Central memory CD4-positive, alpha-beta T cell (primary cell): ENCODE measurements at regions not wholly inside any gene's neighbourhood (a gene's known extent, or its start where the extent isn't known, plus 50 kb on each side); places are given as distances from the start of the nearest gene placed in this dataset.

ENCODE experiments used
- DNase-seq: peaks from one replicate; pipeline ENCODE4 v3.0.0; 2022

DNA sequence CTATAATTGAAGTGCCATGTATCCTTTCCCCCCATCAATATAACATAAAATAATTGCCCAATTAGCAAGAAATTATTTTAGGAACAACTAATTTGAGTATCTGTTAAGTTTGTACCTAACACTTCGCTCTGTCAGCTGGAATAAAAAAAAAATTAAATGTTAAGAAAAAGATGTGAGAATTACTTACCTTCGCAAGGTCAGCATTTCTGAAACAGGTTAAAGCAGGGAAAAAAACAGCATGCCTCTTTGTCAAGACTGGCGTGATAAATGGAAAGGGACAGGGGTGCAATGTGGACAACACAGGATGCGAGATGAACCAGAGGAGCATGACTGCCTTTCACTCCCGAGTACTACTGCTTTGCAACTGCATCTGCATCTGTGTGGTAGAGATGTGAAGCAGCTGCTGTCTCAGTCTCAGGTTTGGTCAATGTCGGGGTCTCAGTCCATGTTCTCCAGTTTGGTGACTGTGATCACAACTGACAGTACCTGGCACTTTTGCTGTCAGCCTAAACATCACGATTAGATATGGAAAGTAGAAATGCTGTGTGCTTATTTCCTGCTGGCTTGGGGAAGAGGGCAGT lies 565.4 kb upstream of the LRRTM1 start:
- DNase-seq: no peak

DNA sequence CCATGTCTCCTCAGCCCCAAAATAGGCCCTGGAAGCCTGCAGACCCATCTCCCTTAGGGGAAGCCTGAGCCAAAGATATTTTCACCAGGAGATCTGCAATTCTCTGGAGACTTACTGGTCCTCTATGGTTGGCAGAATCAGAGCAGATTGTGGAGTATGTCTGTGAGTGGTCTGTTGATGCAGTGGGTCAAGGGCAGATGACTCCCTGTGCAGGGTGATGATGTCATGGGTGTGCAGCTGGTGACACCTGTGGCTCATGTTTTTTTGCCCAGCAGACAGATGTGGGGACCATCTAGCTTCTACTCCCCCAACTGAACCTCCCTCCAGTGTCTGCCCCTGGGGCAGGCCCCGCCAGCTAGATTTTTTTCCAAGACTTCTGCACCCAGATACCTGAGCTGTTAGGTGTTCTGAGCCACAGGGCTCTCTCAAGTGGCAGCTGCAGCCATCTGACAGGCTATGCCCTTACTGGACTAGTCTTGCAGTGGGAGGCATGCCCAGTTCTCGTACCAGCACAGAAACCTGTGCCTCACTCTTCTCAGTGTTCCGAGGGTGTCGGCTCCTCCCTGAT lies 558.7 kb upstream of the LRRTM1 start:
- DNase-seq: no peak

DNA sequence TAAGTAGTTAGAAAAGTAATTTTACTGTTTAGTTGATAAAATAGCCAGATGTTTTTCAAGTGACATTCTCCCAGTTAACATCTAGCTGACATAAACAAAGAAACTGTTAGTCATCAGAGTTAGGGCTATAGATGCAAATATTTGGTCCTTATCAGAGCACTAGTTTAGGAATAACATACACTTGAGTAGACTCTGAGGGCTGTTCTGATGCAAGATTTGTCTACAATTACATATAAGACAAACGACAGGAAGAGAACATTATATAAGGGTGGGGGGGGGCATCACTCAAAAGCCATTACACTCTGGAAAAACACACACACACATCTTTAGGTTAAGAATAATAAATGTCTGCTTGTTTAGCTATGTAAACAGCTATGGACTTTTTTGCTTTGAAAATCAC lies 554.4 kb upstream of the LRRTM1 start:
- DNase-seq: no peak

- no peak for DNase-seq
These were observed 551.7 kb upstream of the LRRTM1 start for GRCh38 chr2:80856227-80856626.

DNA sequence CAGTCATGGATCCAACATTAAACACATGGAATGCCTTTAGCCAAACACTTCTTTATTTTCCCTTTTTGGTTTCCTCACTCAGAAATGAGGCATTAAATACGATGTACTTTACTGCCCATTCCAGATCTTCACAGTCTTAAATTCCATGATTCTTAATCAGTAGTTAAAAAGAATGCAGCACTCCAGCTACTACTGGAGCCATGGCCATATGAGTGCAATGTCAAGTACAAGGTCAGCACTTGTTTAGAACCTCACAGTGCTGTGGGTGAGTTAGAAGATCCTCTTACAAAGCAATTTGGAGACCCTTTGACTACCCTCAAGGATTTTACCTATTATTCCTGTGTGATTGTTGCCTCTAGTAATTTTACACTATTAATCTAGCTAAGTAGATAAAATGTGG lies 550.3 kb upstream of the LRRTM1 start:
- DNase-seq: no peak

GRCh38 chr2:80852808-80853139 lies 548.2 kb upstream of the LRRTM1 start:
- no peak for DNase-seq

DNA sequence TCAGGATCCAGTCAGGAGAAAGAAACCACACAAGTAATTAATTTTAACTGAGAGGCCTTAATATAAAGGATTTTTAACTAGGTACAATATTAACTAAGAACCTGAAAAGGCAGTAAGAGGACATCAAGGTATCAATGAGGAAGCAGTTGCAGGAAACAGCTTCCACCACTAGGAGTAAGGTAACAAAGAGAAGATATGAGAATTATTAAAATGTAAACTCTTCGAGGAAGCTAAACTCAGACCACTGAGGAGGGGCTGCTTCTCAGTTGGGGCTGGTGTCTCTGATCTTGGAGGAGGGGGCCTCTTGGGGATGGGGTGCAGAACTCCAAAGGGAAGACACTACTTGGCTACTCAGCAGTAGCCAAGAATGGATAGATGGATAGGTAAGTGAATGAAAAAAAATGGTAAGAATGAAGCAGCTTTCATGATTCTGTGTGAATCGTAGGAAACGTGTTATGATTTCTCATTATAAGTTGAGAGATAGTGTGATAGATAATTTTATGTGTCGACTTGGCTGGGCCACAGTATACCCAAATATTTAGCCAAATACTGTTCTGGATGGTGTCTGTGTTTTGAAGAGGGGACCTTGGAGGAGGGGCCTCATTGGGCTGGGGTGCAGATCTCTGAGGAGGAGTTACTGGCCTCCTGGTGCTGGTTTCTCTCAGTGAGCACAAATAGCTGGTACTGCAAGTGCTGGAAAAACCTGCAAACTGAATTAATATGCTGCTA lies 547.7 kb upstream of the LRRTM1 start:
- no peak for DNase-seq

DNA sequence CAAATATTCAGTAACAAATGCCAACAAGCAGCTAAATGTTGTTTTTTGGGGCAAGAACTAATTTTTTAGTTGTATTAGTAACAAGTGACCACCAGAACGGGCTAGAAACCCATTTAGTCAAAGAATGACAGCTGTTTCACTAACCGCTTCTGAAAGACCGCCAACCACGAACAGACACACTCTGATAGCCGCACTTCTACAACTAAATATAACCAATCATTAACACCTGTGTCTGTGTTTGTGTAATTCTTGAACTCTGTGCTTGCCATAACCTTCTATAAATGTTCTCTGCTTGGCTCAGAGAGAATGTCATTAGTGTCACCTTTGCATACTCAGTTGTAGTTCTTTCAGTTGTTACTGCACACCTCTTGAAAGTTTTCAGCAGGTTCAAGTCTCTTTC lies 526.3 kb upstream of the LRRTM1 start:
- no peak for DNase-seq

DNA sequence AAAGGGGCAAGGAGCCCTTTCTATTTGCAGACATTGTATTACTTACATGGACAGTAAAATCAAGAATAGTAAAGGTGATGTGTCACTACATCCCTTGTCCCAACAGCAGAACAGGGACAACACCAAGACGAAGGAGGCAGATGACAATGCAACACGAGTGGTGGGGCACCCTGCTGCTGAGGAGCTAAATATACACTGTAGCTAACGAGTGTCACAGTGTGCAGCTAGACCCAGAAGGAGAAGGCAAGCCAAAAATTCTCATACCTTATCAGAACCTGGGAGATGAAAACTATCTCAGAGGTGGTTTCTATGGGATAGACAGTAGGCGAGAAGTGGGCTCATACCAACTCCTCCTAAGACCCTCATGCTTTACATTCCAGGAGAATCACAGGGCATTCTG lies 518.4 kb upstream of the LRRTM1 start:
- no peak for DNase-seq

DNA sequence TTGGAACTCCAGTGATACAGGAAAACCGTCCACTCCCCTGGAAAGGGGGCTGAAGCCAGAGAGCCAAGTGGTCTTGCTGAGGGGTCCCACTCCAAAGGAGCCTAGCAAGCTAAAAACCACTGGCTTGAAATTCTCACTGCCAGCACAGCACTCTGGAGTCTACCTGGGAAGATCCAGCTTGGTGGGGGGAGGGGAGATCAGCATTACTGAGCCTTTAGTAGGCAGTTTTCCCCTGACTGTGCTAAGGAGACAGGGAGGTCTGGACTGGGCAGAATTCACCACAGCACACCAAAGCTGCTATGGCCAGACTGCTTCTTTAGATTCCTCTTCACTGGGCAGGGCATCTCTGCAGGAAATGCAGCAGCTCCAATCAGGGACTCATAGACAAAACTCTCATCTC lies 510.7 kb upstream of the LRRTM1 start:
- no peak for DNase-seq

DNA sequence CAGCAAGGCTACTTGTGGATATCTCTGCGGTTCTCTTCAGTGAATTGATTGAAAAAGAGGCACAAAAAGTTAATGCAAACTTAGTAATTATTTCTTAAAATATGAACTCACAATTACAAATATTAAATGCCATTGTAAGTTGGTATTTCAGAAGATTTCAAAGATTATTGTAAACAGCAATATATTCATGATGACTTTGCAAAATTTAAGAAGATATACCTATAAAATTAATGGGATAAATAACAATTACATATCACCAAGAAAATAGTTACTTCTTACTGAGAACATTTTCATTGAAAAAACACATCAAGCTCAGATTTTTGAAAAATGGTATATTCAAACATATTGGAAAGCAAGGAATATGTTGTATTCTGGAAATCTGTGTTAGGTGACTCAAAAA lies 482.0 kb upstream of the LRRTM1 start:
- no peak for DNase-seq

DNA sequence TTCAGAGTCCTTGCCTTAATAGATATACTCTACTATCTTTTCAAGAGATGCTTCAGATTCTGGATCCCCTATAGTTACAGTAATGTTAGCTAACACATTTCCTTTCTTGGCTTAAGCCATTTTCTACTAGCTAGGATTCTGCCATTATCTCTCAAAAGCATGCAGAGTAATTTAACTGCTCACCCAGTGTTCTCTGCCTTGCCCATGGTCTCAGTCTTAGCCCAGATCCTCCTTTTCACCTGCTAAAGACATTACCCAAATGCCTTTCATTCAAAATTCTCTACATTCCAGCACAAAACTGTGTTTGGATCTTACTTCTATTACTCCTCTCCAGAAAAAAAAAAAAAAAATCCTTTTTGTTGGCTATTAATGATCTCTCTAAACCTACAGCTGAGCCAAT lies 474.2 kb upstream of the LRRTM1 start:
- no peak for DNase-seq

GRCh38 chr2:80748592-80748991 lies 444.0 kb upstream of the LRRTM1 start:
- DNase-seq: no peak

GRCh38 chr2:80737047-80737446 lies 432.5 kb upstream of the LRRTM1 start:
- DNase-seq: no peak

GRCh38 chr2:80725001-80725400 lies 420.4 kb upstream of the LRRTM1 start:
- DNase-seq: no peak

DNA sequence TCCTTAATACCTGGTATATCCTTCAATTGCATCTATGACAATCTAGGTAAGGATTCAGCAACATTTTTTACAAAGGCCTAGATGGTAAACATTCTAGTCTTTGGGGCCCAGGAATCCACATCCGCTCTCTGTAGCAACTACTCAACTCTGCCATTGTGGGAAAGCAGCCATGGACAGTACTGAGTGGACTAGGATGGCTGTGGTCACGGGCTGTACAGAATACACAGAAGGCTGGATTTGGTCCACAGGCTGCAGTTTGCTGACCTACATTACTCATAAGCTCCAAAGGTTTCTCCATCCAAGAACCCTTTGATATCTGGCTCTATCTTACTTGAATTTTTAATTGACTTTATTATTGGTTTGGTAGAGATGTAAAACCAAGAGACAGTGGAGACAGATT lies 418.3 kb upstream of the LRRTM1 start:
- no peak for DNase-seq

- DNase-seq: no peak
These were observed 415.1 kb upstream of the LRRTM1 start for GRCh38 chr2:80719607-80720006.

DNA sequence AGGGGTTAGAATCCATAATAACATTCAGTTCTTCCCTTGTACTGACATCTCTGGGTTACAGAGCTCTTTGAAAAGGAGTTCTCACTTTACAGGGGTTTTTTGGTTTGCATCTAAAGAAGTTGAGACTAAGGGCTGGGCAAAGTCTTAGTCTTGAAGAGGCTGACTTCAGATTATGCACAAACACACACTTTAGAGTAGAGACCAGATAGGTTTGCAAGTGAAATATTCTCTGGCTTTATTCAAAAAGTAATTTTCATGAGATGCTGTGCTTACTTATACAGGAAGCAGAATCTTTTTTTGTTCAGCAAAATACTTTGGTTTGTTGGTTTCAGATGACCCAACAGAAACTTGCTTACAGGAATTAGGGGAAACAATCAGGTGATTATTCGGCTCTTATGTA lies 410.9 kb upstream of the LRRTM1 start:
- DNase-seq: no peak

- DNase-seq: no peak
These were observed 407.4 kb upstream of the LRRTM1 start for GRCh38 chr2:80711915-80712314.

DNA sequence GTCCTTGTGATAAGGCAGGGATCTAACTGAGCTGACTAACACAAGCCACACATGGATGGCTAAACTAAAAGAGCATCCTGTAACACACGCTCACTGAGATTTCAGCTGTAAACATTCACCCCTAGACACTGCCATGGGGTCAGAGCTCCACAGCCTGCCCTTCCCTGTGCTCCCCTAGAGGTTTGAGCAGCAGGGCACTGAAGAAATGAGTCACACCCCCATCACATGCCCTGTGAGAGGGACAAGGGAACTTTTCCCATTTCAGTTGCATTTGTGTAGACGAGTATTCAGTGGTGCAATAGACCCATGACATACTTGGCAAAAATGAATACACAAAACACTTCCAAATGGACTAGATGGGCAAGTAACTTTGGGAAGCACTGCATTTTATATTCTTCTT lies 402.4 kb upstream of the LRRTM1 start:
- no peak for DNase-seq

DNA sequence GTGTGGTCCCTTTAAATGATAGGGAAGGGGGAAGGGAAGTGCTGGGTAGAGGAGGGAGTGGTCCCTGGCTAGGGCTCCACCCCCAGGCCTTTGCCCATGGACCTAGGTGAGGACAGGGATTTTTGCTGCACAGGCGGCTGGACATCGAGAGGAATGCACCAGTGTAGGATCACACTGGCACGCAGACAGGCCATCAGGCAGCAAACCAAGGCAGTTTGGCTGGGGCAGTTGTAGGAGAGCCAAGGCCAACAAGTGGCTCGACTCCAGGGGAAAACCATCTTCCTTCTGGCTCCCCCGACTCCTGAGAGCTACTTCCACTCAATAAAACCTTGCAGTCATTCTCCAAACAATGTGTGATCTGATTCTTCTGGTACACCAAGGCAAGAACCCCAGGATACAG lies 402.0 kb upstream of the LRRTM1 start:
- DNase-seq: no peak

DNA sequence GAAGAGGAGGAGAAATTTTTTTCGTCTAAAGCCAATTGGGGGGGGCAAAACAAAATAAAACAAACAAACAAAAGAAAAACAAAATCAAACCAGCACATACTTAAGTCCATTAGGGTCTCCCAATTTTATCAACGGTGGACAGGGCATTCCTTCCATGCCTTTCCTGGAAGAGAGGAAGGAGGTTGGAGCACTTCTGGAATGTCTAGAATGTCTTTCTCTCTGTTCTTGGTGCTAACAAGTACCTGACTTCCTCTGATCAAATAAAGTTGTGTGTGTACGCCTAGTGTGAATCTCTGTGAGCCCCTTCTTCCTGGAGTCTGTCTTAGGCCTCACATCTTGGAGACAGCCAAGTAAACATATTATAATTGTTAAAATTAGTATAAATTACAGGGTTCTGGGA lies 399.0 kb upstream of the LRRTM1 start:
- no peak for DNase-seq

- no peak for DNase-seq
These were observed 396.4 kb upstream of the LRRTM1 start for GRCh38 chr2:80700961-80701360.
